Trophoblast cell (in vitro differentiated cells and primary cell): ENCODE measurements at regions not wholly inside any gene's neighbourhood (a gene's known extent, or its start where the extent isn't known, plus 50 kb on each side); places are given as distances from the start of the nearest gene placed in this dataset.

Source experiments
- DNase-seq, 2 donors: peaks; one replicate each; pipeline ENCODE4 v3.0.0-alpha.2; 2016
- H2AFZ ChIP-seq: 2 replicates; pipeline ENCODE4 v1.6.1; 2013; ENCODE audit warnings: low read length, moderate library complexity, mild to moderate bottlenecking; ENCODE audit not compliant: insufficient read depth, poor library complexity
- H2AK5ac ChIP-seq: 2 replicates; pipeline ENCODE4 v1.6.1; 2013; ENCODE audit warnings: mild to moderate bottlenecking, low read length
- H2BK120ac ChIP-seq: 2 replicates; pipeline ENCODE4 v1.6.1; 2013; ENCODE audit warnings: low read length, mild to moderate bottlenecking, moderate library complexity; ENCODE audit not compliant: insufficient read depth, poor library complexity
- H2BK12ac ChIP-seq: 2 replicates; pipeline ENCODE4 v1.6.1; 2013; ENCODE audit warnings: mild to moderate bottlenecking, low read length, moderate library complexity
- H2BK5ac ChIP-seq: 2 replicates; pipeline ENCODE4 v1.6.1; 2013; ENCODE audit warnings: low read length, low read depth, moderate library complexity, mild to moderate bottlenecking; ENCODE audit not compliant: poor library complexity
- H3K14ac ChIP-seq: 2 replicates; pipeline ENCODE4 v1.6.1; 2013; ENCODE audit warnings: mild to moderate bottlenecking, low read length
- H3K18ac ChIP-seq: 2 replicates; pipeline ENCODE4 v1.6.1; 2013; ENCODE audit warnings: mild to moderate bottlenecking, low read length
- H3K23ac ChIP-seq: 2 replicates; pipeline ENCODE4 v1.6.1; 2013; ENCODE audit warnings: low read length
- H3K27ac ChIP-seq: 2 replicates; pipeline ENCODE4 v1.5.1; 2013; ENCODE audit warnings: low read depth, mild to moderate bottlenecking, inconsistent platforms, low read length, moderate library complexity
- H3K27me3 ChIP-seq: 2 replicates; pipeline ENCODE4 v1.6.1; 2013; ENCODE audit warnings: inconsistent platforms, mild to moderate bottlenecking, low read length, moderate library complexity; ENCODE audit not compliant: insufficient read depth
- H3K36me3 ChIP-seq, 2 experiments: 1 replicate in 1 of 2; 2 replicates in 1 of 2; pipeline ENCODE4 v1.6.1; 2013; ENCODE audit warnings: low read length in 2 of 2, mild to moderate bottlenecking in 2 of 2, moderate library complexity in 1 of 2; ENCODE audit not compliant: insufficient read depth in 2 of 2, control insufficient read depth in 1 of 2
- H3K4ac ChIP-seq: 2 replicates; pipeline ENCODE4 v1.6.1; 2013; ENCODE audit warnings: low read depth, mild to moderate bottlenecking, low read length, moderate library complexity
- H3K4me1 ChIP-seq, 2 experiments: 1 replicate in 1 of 2; 2 replicates in 1 of 2; pipeline ENCODE4 v1.6.1; 2013; ENCODE audit warnings: low read length in 2 of 2, mild to moderate bottlenecking in 2 of 2, moderate library complexity in 1 of 2; ENCODE audit not compliant: insufficient read depth in 2 of 2, control insufficient read depth in 1 of 2
- H3K4me2 ChIP-seq: 2 replicates; pipeline ENCODE4 v1.6.1; 2013; ENCODE audit warnings: inconsistent platforms, mild to moderate bottlenecking, low read length, moderate library complexity
- H3K4me3 ChIP-seq: 2 replicates; pipeline ENCODE4 v1.5.1; 2013; ENCODE audit warnings: mild to moderate bottlenecking, low read depth, low read length, inconsistent platforms
- H3K79me1 ChIP-seq: one replicate; pipeline ENCODE4 v1.6.1; 2013; ENCODE audit warnings: low read length
- H3K79me2 ChIP-seq: 2 replicates; pipeline ENCODE4 v1.6.1; 2013; ENCODE audit warnings: low read length, mild to moderate bottlenecking; ENCODE audit not compliant: control insufficient read depth, insufficient read depth, poor library complexity
- H3K9ac ChIP-seq: 2 replicates; pipeline ENCODE4 v1.6.1; 2013; ENCODE audit warnings: mild to moderate bottlenecking, low read length
- H3K9me3 ChIP-seq: 2 replicates; pipeline ENCODE4 v1.6.1; 2013; ENCODE audit warnings: low read depth, mild to moderate bottlenecking, control low read depth, inconsistent platforms, low read length; ENCODE audit not compliant: insufficient read depth
- H4K12ac ChIP-seq: 2 replicates; pipeline ENCODE4 v1.6.1; 2013; ENCODE audit warnings: low read depth, mild to moderate bottlenecking, low read length, moderate library complexity
- H4K8ac ChIP-seq: 2 replicates; pipeline ENCODE4 v1.6.1; 2013; ENCODE audit warnings: low read depth, mild to moderate bottlenecking, low read length, moderate library complexity
- H4K91ac ChIP-seq: one replicate; pipeline ENCODE4 v1.6.1; 2013; ENCODE audit warnings: low read depth, mild to moderate bottlenecking, low read length, moderate library complexity
- WGBS: extraction: QIAGEN DNeasy Blood & Tissue Kit; methylation state at CpG from one replicate; pipeline ENCODE4 v1.1.7; 2013; ENCODE audit warnings: missing lambda C conversion rate; ENCODE audit not compliant: insufficient read length, insufficient coverage; ENCODE audit errors: extremely low coverage; 5-methylcytosine and 5-hydroxymethylcytosine counted together

- DNase-seq: no peak
- H2BK120ac ChIP-seq: no peak overlapping the region
- no peaks in the 10 kb centered on the region for H3K79me1 ChIP-seq
- no peak overlapping the region for H3K4me3 ChIP-seq
- WGBS: no CpG with 5 or more reads among the region's 2 CpGs
- H2BK12ac ChIP-seq: no peak overlapping the region
- no peak overlapping the region for H3K9ac ChIP-seq
- H3K4me1 ChIP-seq: no peaks in the 10 kb centered on the region
- no peak overlapping the region for H4K8ac ChIP-seq
- H2AK5ac ChIP-seq: no peak overlapping the region
- H2BK5ac ChIP-seq: no peak overlapping the region
- H3K27ac ChIP-seq: no peak overlapping the region
- H4K91ac ChIP-seq: no peak overlapping the region
- no peaks in the 10 kb centered on the region for H3K27me3 ChIP-seq
- no peak overlapping the region for H3K23ac ChIP-seq
- H3K18ac ChIP-seq: no peak overlapping the region
- H3K4ac ChIP-seq: no peak overlapping the region
- H3K14ac ChIP-seq: no peak overlapping the region
- no peak overlapping the region for H3K4me2 ChIP-seq
- no peaks in the 10 kb centered on the region for H3K36me3 ChIP-seq
- H3K79me2 ChIP-seq: no peaks in the 10 kb centered on the region
- no peak overlapping the region for H2AFZ ChIP-seq
- H3K9me3 ChIP-seq: no peaks in the 10 kb centered on the region
- H4K12ac ChIP-seq: no peak overlapping the region
These were observed 348.7 kb upstream of the GRIN3A start for GRCh38 chr9:102087141-102087540.

GRCh38 chr9:102085548-102085947, 347.1 kb upstream of the GRIN3A start:
- H2BK120ac ChIP-seq: no peak overlapping the region
- H3K4me2 ChIP-seq: no peak overlapping the region
- no peak overlapping the region for H3K23ac ChIP-seq
- no peak overlapping the region for H4K8ac ChIP-seq
- no peak overlapping the region for H3K14ac ChIP-seq
- DNase-seq: no peak
- H2BK5ac ChIP-seq: no peak overlapping the region
- no peak overlapping the region for H4K91ac ChIP-seq
- H3K18ac ChIP-seq: no peak overlapping the region
- no peak overlapping the region for H3K4me3 ChIP-seq
- no peak overlapping the region for H3K9ac ChIP-seq
- no peaks in the 10 kb centered on the region for H3K36me3 ChIP-seq
- H3K79me2 ChIP-seq: no peaks in the 10 kb centered on the region
- H2AK5ac ChIP-seq: no peak overlapping the region
- H3K4me1 ChIP-seq: no peaks in the 10 kb centered on the region
- H2AFZ ChIP-seq: no peak overlapping the region
- no peak overlapping the region for H3K27ac ChIP-seq
- no peaks in the 10 kb centered on the region for H3K27me3 ChIP-seq
- no peaks in the 10 kb centered on the region for H3K79me1 ChIP-seq
- no peaks in the 10 kb centered on the region for H3K9me3 ChIP-seq
- H4K12ac ChIP-seq: no peak overlapping the region
- no peak overlapping the region for H2BK12ac ChIP-seq
- no peak overlapping the region for H3K4ac ChIP-seq

DNA sequence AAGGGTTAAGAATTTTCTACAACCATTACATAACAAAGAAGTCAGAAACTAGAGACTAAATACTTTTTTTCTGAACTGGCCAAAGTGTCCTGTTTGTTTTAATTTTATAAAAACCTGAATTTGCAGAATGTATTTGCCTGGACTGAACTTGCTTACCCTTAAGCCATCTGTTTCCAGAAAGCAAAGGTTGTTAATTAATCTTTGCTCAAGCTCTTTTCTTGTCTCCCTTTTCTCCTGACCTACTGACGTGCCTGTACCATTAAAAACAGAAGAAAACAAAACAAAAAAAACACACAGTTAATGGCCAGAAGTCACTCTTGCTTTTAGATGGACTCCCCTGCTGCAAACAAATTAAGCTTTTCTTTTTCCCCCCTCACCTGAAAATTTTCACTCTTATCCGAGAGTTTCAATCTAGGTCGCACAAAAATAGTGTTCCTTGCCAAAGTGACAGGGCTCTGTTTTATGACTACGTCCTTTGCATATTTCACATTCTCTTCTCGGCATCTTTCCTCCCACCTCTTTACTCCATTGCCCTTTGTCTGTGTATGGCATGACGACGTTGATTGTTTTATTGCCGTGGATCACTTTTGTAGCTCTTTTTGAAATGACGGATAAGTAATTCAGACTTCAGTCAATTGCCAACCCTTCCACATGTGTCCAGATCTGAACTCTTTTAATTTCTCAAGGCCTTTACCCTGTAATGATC, 333.8 kb upstream of the GRIN3A start:
- no peaks in the 10 kb centered on the region for H3K4me1 ChIP-seq
- H3K36me3 ChIP-seq: no peaks in the 10 kb centered on the region
- H3K79me1 ChIP-seq: no peaks in the 10 kb centered on the region
- H3K18ac ChIP-seq: no peak overlapping the region
- no peak overlapping the region for H3K9ac ChIP-seq
- WGBS: no CpG with 5 or more reads among the region's 9 CpGs
- H3K4ac ChIP-seq: no peak overlapping the region
- no peak overlapping the region for H3K4me2 ChIP-seq
- no peak overlapping the region for H3K27ac ChIP-seq
- no peak overlapping the region for H2AK5ac ChIP-seq
- H3K79me2 ChIP-seq: no peaks in the 10 kb centered on the region
- no peak overlapping the region for H3K14ac ChIP-seq
- no peak overlapping the region for H2BK120ac ChIP-seq
- no peaks in the 10 kb centered on the region for H3K27me3 ChIP-seq
- no peak overlapping the region for H4K8ac ChIP-seq
- H2BK12ac ChIP-seq: no peak overlapping the region
- no peak overlapping the region for H2BK5ac ChIP-seq
- H3K23ac ChIP-seq: no peak overlapping the region
- no peak overlapping the region for H3K4me3 ChIP-seq
- H3K9me3 ChIP-seq: no peaks in the 10 kb centered on the region
- no peak overlapping the region for H4K91ac ChIP-seq
- DNase-seq: no peak
- no peak overlapping the region for H2AFZ ChIP-seq
- H4K12ac ChIP-seq: no peak overlapping the region

DNA sequence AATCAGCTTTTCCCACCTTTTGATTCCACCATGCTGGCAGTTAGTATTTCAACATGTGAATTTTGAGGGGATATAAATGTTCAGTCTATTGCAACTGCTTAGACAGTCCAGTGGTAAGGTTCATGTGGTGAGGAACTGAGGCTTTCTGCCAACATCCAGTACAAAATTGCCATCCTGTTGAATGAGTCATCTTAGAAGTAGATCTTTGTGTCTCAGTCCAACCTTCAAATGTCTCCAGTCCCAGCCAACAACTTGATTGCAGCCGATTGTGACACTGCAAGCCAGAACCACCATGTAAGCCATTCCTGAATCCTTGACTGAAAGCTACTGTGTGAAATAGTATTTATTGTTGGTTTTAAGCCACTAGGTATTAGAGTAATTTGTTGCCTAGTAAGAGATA, 331.5 kb upstream of the GRIN3A start:
- Histone ChIP-seq H3K27ac (no peak overlapping the region), H2BK12ac (no peak overlapping the region), H4K91ac (no peak overlapping the region), H2AK5ac (no peak overlapping the region), H4K12ac (no peak overlapping the region), H3K36me3 (no peaks in the 10 kb centered on the region), H3K9me3 (peaks cover 3% of the 10 kb centered on the region), H3K27me3 (no peaks in the 10 kb centered on the region), H3K9ac (no peak overlapping the region), H2BK120ac (no peak overlapping the region), H3K18ac (no peak overlapping the region), H4K8ac (no peak overlapping the region), H3K79me1 (no peaks in the 10 kb centered on the region), H2AFZ (no peak overlapping the region), H3K23ac (peak overlapping the region; percentile 80), H3K4me3 (no peak overlapping the region), H3K14ac (no peak overlapping the region), H3K4me2 (peak overlapping the region; percentile 9), H3K4me1 (no peaks in the 10 kb centered on the region), H3K79me2 (no peaks in the 10 kb centered on the region), H2BK5ac (no peak overlapping the region), H3K4ac (no peak overlapping the region)
- WGBS: no CpG with 5 or more reads among the region's 1 CpG
- no peak for DNase-seq
